HepG2 (cell line): ENCODE measurements at regions not wholly inside any gene's neighbourhood (a gene's known extent, or its start where the extent isn't known, plus 50 kb on each side); places are given as distances from the start of the nearest gene placed in this dataset.
A peak's percentile ranks its signal among the peaks of the same experiment; 100 is the strongest.

Source experiments
- ATM ChIP-seq: fragments of 450-650 bp; IDR thresholded peaks from 2 replicates; pipeline ENCODE4 v1.7.1; 2017; ENCODE audit warnings: mild to moderate bottlenecking, borderline replicate concordance
- E2F1 ChIP-seq: sonication (generic); formaldehyde crosslinking; IDR thresholded peaks from 2 replicates; pipeline ENCODE4 v1.5.0; 2020; ENCODE audit warnings: missing genetic modification reagents
- GMEB2 ChIP-seq: IDR thresholded peaks from 2 replicates; pipeline ENCODE4 v1.6.1; 2016; ENCODE audit warnings: missing biosample characterization, missing genetic modification reagents, low read depth
- HMG20B ChIP-seq: conservative IDR thresholded peaks from 2 replicates; pipeline ENCODE4 v1.6.1; 2016; ENCODE audit warnings: missing genetic modification reagents, missing compliant biosample characterization
- HNF1B ChIP-seq: sonication (generic); formaldehyde crosslinking; IDR thresholded peaks from 2 replicates; pipeline ENCODE4 v1.5.1; 2020; ENCODE audit warnings: mild to moderate bottlenecking, moderate library complexity, missing genetic modification reagents
- ISX ChIP-seq: sonication (generic); formaldehyde crosslinking; conservative IDR thresholded peaks from 2 replicates; pipeline ENCODE4 v1.5.0; 2020; ENCODE audit warnings: missing genetic modification reagents
- PITX1 ChIP-seq: sonication (generic); formaldehyde crosslinking; IDR thresholded peaks from 2 replicates; pipeline ENCODE4 v1.5.1; 2020; ENCODE audit warnings: mild to moderate bottlenecking, missing genetic modification reagents
- PRDM10 ChIP-seq: sonication (generic); formaldehyde crosslinking; IDR thresholded peaks from 2 replicates; pipeline ENCODE4 v1.4.0; 2020; ENCODE audit warnings: low read depth, missing genetic modification reagents
- TBX2 ChIP-seq: sonication (generic); formaldehyde crosslinking; IDR thresholded peaks from 2 replicates; pipeline ENCODE4 v1.5.0; 2020; ENCODE audit warnings: missing genetic modification reagents, mild to moderate bottlenecking, borderline replicate concordance
- ZNF34 ChIP-seq: sonication (generic); formaldehyde crosslinking; IDR thresholded peaks from 2 replicates; pipeline ENCODE4 v1.4.0; 2020; ENCODE audit warnings: mild to moderate bottlenecking, missing genetic modification reagents, borderline replicate concordance
- TF ChIP-seq, protein P1 (sequence below): sonication (generic); formaldehyde crosslinking; IDR thresholded peaks from 2 replicates; pipeline ENCODE4 v1.5.0; 2020; ENCODE audit warnings: missing genetic modification reagents, mild to moderate bottlenecking, borderline replicate concordance
- TF ChIP-seq, protein P2 (sequence below): sonication (generic); formaldehyde crosslinking; IDR thresholded peaks from 2 replicates; pipeline ENCODE4 v1.5.0; 2020; ENCODE audit warnings: mild to moderate bottlenecking, missing genetic modification reagents, moderate library complexity
- TF ChIP-seq, protein P3 (sequence below): sonication (generic); formaldehyde crosslinking; IDR thresholded peaks from 2 replicates; pipeline ENCODE4 v1.5.1; 2020; ENCODE audit warnings: mild to moderate bottlenecking, missing genetic modification reagents, borderline replicate concordance
- TF ChIP-seq, protein P4 (sequence below): sonication (generic); formaldehyde crosslinking; IDR thresholded peaks from 2 replicates; pipeline ENCODE4 v1.5.0; 2020; ENCODE audit warnings: mild to moderate bottlenecking, low read depth, missing genetic modification reagents, borderline replicate concordance

DNA sequence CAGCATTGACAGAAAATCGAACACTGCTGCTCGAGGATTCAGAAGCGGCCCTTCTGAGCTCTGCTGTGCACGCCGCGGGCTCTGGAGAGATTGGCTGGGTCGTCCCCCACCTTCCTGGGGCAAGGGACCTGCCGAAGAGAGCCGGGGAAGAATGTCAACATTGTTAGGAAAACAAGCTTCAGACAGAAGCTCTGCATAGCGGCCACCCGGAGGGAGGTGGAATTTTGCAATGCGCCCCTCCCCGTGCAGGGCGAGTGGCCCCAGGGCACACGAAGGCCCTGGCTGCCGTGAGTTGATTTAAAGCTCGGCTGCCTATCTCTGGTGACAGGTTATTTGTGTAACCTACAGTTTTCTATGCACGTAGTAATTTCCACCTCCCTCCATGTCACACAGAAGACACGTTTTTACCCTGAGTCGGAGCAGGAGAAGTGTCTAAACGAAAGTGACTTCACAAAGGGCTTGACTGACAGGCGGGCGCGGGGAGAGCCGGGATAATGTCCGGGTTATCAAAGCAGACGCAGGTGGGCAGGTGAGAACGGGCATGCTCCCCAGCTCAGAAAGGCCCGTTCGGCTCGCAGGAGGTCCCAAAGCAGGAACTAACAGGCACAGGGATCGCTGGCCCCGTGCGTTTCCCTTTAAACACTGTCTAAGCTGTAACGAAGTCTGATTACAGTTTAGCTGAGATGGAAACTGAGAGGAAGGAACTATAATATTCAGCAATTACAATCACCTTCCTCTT lies 84.6 kb downstream of the PDGFA start (continued):
- TF ChIP-seq PITX1 (CRISPR knock-in tag) (peak; percentile 74), GMEB2 (CRISPR knock-in tag) (no peak), HNF1B (CRISPR knock-in tag) (no peak), ZNF34 (CRISPR knock-in tag) (no peak), PRDM10 (CRISPR knock-in tag) (peak; percentile 58; the same call in 1 of the 2 replicates), ATM (no peak), HMG20B (CRISPR knock-in tag) (peak; percentile 59; the same call in 1 of the 2 replicates), E2F1 (CRISPR knock-in tag) (no peak), ISX (CRISPR knock-in tag) (no peak), TBX2 (CRISPR knock-in tag) (peak; percentile 64)
- TF ChIP-seq, protein P1, sequence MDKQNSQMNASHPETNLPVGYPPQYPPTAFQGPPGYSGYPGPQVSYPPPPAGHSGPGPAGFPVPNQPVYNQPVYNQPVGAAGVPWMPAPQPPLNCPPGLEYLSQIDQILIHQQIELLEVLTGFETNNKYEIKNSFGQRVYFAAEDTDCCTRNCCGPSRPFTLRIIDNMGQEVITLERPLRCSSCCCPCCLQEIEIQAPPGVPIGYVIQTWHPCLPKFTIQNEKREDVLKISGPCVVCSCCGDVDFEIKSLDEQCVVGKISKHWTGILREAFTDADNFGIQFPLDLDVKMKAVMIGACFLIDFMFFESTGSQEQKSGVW (CRISPR knock-in tag): no peak
- TF ChIP-seq, protein P2, sequence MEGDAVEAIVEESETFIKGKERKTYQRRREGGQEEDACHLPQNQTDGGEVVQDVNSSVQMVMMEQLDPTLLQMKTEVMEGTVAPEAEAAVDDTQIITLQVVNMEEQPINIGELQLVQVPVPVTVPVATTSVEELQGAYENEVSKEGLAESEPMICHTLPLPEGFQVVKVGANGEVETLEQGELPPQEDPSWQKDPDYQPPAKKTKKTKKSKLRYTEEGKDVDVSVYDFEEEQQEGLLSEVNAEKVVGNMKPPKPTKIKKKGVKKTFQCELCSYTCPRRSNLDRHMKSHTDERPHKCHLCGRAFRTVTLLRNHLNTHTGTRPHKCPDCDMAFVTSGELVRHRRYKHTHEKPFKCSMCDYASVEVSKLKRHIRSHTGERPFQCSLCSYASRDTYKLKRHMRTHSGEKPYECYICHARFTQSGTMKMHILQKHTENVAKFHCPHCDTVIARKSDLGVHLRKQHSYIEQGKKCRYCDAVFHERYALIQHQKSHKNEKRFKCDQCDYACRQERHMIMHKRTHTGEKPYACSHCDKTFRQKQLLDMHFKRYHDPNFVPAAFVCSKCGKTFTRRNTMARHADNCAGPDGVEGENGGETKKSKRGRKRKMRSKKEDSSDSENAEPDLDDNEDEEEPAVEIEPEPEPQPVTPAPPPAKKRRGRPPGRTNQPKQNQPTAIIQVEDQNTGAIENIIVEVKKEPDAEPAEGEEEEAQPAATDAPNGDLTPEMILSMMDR (CRISPR knock-in tag): no peak
- TF ChIP-seq, protein P3, sequence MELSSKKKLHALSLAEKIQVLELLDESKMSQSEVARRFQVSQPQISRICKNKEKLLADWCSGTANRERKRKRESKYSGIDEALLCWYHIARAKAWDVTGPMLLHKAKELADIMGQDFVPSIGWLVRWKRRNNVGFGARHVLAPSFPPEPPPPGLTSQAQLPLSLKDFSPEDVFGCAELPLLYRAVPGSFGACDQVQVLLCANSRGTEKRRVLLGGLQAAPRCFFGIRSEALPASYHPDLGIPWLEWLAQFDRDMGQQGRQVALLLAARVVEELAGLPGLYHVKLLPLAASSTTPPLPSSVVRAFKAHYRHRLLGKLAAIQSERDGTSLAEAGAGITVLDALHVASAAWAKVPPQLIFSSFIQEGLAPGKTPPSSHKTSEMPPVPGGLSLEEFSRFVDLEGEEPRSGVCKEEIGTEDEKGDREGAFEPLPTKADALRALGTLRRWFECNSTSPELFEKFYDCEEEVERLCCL (CRISPR knock-in tag): peak; percentile 46; the same call in 1 of the 2 replicates
- TF ChIP-seq, protein P4, sequence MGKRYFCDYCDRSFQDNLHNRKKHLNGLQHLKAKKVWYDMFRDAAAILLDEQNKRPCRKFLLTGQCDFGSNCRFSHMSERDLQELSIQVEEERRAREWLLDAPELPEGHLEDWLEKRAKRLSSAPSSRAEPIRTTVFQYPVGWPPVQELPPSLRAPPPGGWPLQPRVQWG (CRISPR knock-in tag): no peak
